Fibroblast of skin of left quadriceps (primary cell): ENCODE measurements at regions not wholly inside any gene's neighbourhood (a gene's known extent, or its start where the extent isn't known, plus 50 kb on each side); places are given as distances from the start of the nearest gene placed in this dataset.

Experiments used
- DNase-seq, 2 experiments: peaks; one replicate each; pipeline ENCODE4 v3.0.0-alpha.2; 2013; ENCODE audit warnings: low read depth in 2 of 2

DNA sequence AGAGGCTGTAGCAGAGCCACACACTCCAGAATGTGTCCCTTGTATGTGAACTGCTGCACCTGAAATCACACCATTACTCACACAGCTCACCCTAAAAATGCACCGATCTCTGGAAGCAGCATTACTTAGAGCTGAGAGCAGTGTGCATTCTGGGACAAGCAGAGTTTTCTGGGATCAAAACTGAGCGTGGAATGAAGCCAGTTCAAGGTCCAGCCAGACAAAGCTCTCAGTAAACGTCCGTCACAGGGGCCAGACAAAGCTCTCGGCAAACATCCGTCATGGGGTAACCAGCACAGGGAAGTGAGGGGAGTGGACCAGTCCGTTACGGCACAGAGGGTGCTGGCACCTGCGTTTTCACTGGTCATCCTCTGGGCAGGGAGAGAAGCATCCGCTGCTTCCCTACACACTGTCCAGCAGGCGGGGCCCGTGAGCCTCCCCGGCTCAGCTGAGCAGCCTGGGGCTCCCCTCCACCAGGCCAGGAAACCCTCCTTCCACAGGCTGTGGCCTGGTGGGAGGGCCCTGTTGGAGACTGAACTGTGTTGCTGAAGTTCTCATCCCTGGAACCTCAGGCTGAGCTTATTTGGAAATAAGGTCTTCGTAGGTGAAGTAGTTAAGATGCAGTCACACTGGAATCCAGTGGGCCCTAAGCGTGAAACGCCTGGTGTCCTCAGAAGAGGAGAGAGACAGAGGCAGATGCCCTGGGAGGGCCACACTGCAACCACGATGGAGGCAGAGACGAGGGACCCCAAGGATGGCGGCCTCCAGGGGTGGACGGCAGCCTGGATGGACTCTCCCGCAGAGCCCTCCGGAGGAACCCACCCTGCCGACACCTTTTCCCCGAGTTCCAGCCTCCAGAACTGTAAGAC lies 883.9 kb downstream of the BRD1 start:
- no peak for DNase-seq

DNA sequence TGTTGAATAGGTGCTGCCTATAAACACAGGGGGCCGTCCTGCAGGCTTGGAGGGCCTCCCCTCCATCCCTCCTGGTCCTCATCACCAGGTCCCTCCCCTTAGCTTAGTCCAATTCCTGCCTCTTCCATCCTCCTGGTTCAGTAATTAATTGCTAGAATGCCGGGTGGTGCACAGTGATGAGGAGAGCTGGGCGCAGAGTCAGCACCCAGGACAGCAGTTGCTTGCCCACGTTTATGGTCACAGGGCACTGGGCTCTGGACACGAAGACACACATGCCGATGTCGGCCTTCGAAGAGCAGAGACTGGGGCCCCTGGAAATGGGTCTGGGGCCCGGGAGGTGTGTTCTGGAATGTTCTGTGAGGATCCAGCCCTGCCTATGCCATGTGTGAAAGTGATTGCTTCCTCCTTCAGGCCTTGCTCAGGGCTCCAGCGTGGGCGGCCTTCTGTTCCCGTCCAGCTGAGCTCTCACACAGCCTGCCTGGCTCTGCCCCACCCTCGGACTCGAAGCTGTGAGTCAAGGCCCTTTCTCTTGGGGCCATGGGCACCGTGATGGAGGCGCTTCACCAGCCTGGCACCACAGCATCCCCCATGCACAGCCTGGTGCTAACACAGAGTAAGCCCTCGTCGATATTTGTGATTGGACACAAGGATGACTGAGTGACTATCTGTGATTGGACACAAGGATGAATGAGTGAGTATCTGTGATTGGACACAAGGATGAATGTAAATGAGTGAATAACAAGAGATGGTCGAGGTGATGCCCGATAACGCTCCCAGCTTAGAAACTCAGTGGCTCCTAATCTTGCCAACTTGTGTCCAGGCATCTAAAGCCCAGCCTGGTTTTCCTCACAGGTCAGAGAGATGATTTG lies 884.7 kb downstream of the BRD1 start:
- DNase-seq, result no peak

DNA sequence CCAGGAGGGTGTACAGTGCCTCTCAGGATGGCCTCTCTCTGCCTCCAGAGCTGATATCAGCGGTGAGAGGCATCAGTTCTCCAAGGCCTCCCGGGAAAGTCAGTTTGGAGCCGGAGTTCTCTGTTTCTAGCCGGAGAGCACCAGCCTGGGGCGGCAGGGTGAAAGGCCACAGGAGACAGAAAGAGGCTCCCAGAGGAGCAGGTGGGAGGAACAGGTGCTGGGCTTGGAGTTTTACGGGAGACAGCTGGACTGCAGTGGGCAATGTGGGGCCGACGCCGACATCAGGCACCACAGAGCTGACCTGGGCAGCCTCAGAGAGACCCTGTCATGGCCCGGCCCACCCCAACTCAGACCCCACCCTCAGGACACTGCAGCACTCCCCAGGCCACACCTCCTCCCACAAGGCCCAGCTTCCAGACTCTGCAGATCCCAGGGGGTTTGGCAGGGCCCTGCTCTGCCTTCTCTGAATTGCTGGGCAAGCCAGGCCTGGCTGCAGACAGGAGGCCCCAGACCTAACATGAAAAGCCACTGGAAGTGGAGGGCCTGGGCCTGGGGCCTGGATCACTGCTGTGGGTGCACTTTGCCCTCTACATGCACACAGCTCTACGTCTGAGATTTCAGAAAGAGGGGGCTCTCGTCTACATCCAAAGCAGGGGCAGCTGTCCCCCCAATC lies 885.6 kb downstream of the BRD1 start:
- DNase-seq, result no peak

DNA sequence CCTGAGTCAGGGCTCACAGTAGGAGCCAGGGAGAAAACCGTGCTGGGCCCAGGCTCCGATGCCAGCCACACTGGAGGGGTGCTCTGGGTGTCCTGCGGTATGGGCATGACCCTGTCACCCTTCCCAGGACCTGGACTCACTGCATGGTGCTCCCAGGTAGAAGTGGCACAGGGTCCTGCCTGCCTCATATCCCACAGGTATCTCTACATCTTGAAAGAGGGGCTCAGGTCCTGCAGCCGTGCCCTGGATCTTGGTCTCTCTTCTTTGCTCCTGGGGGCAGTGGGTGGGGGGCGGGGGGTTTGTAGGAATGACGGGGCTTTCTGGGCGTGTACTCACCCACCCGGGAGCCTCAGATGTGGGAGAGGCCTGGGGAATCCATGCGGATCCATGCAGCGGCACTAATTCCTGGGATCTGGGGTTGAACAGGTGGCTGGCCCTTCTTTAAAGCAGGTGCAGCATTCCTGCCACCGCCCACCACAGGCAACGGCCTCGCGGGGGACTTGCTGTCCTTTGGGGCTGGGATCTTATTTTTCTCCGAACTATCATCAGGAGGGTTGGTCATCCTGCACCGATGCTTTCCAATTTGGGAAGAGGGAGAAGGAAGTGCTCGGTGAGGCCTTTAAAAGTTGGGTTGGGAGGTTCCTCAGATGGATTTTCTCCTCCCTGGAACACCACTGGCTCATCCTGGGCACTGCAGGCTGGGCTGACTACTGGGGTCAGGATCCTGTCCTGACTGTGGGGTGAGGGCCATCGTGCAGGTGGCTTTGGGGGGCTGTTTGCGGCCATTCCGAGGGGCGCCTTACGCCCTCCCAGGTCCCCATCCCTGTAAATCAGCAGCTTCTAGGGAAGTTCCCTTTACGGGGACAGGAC lies 886.4 kb downstream of the BRD1 start:
- no peak for DNase-seq

DNA sequence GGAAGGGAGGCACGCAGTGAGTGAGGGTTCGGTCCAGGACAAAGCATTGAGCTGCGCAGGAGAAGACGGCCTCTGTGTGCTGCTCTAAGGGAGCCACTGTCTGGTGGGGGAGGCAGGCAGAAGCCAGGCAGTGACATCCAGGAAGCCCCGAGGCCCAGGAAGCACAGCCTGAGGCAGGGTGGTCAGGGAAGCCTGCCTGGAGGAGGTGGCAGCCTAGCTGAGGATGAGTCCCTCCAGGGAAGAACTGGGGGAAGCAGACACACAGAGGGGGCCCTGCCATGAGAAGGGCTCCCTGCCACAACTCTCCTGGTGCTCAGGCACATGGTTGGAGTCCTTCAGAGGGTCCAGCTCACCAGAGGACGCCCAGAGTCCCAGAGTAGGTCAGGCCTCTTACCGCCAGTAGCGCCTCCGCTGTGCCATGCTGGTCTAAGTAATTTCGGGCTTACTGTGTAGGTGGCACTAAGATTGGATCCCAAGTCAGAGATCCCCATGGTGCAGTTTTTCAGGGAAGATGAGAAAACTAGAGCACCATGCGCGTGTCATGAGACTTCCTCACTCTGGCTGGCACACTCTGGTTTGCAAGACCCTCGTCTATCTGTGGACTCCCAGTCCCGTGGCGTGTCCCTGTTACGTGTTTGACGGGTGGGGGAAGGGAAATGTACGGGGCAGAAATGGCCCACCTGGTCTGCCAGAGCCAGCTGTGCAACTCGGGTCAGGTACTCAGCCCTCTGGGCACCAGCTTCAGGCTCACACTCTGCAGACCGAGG lies 887.2 kb downstream of the BRD1 start:
- DNase-seq, result no peak

DNA sequence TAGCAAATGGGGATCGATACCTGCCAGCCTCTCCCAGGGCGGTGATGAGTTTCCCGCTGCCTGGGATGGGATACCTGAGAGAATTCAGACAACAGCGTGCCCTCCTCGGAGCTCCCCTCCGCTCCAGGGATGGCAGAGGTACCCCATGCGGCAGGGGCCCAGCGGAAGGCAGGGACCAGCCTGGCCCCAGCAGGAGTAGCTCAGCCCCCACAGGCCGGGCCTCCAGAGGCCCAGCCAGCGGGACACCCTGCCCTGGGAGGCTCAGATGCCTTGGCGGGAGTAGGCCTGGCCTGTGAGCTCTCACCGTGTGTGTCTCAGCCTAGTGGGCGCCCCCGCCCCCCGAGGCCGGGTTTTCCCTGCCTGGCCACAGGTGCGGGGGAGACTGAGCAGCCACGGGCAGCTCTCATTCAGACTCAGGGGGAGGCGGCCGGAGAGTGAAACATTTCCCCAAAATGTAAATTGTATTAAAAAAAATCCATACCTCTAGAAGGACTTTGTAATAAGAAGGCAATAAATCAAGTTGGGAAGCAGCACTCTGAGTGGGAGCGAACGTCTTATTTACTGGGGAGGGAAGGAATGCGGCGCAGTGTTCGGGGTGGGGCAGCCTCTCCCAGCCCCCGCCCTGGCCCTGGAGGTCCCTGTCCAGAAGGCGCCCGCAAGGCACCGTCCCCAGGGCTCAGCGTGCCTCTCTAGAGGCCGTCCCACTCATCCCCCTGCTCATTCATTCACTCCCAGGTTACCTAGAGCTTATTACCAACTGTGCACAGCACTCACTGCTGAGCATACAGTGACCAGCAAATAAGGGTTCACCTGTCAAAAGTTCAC lies 888.0 kb downstream of the BRD1 start:
- no peak for DNase-seq

DNA sequence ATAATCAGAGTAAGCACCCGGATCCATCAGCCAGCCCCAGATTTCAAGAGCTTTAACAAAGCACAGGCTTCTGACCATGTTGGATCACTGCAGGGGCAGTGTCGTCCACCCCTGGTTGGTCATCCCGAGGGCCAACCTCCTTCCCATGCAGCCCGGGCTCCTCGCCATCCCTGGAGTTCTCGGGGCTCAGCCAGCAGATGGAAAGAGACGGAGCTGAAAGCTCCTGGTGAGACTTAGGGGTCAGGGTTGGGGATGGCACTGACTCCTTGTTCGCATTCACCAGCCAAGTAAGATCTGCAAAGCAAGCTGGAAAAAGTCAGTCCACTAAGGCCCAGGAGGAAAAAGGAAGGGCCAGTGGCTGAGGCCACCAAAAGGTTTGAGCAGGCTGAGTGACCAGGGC lies 888.9 kb downstream of the BRD1 start:
- no peak for DNase-seq

DNA sequence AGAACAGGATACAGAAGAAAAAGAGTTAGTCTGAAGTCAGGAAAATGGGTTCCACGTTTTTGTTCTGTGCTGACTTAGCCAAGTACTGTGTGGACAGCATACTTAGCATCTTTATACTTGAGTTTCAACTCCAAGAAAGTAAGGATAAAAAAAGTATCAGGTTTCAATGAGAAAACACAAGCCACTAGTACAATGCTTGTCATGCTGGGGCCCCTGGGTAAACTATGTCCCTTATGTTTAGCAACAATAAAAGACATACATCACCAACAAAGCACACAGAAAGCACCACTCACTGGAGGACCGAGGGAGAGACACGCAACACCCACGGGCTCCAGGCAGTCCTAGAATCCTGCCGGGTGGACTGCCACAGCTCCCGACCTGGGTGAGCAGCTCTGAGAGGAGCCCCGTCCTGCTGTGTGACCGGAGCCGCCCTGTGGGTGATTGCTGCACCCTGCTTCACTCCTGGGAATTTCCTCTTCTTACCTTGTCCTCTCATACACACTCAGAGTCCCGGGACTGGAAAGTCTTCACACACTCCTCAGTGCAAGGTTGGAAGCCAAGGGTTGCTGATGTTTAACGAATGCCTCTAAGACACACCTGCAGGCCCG lies 890.5 kb downstream of the BRD1 start:
- no peak for DNase-seq

DNA sequence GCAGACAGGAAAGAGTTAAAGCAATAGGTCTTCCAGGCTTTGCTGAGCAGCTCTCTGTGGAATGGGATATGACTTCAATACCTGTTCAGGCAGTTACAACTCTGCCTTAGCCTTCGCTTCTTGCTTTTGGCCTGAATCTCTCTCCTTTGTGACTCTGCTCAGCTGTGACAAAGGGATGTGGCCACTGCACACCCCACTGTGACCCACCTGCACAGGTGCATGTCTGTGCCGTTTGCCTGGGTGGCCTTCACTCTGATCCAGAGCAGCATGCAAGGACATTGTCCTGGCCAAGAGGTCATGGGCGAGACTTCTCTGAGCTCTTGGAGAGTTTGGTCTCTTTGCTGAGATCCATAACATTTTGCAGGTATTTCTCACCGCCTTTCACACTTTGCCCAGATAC lies 891.3 kb downstream of the BRD1 start:
- DNase-seq, result no peak

DNA sequence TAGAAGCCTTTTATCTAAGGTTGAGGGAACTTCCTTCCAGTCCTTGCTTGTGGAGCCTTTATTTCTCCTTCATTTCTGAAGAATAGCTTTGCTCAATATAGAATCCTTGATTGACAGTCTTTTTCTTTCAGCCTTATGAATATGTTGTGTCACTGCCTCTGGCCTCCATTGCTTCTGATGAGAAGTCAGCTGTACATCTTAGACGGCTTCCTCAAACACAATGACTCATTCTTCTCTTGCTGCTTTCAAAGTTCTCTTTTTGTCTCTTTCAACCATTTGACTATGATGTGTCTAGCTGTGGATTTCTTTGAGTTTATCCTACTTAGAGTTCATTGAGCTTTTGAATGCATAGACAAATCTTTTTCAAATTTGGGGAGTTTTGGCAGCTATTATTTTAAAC lies 893.2 kb downstream of the BRD1 start:
- no peak for DNase-seq

DNA sequence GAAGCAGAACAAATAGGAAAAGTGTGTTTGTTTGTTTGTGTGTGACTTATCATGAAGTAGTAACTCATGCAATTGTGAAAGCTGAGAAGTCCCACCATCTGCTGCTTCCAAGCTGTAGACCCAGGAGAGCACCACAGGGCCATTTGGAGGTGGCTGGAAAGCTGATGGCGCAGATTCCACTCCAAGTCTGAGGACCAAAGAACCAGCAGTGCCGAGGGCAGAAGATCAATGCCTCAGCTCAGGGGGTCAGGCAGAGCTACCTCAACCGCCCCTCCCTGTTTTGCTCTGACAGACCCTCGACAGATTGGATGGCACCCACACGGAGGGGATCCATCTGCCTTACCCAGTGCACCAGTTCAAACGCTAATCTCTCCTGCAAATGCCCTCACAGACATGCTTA lies 896.2 kb downstream of the BRD1 start:
- DNase-seq, result no peak

DNA sequence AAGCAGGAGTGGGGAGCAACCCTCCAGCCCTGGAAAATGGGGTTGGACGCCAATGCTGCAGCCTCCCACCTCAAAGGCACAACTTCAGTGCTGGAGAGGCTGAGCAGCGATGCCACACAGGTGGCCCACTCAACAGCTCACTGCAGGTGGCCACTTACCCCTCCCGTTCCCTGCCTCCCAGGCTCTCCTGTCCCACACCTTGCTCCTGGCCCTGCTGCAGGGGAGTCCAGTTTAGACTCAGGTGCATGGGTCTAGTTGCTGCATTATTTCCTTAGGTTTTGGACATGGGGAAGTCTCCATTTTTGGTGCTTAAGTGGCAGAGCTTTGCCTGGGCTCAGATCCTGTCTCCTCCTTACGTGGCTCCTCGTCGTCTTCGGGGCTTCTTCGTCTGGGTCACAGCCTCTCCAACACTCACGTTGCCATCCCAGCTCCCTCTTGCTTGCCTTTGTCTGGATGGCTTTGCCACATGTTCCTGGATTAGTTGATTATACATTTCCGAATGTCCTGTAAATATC lies 898.3 kb downstream of the BRD1 start:
- no peak for DNase-seq

DNA sequence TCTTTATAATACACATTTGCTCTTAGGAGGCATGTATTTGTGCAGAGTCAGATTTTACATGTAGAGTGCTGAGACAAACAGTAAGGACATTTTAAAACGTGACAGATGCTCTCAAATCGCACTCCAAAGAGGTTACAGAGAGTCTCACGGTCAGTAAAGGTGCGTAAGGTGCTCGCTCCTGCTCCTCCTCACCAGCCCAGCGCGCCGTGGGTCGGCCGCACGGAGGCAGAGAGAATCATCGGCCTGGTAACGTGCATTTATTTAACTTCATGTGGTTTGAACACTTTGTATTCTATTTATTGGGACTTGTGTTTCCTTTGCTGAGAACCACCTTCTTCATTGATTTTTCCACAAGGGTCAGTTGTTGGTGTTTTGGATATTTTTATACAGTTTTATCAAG lies 900.1 kb downstream of the BRD1 start:
- DNase-seq, result no peak

DNA sequence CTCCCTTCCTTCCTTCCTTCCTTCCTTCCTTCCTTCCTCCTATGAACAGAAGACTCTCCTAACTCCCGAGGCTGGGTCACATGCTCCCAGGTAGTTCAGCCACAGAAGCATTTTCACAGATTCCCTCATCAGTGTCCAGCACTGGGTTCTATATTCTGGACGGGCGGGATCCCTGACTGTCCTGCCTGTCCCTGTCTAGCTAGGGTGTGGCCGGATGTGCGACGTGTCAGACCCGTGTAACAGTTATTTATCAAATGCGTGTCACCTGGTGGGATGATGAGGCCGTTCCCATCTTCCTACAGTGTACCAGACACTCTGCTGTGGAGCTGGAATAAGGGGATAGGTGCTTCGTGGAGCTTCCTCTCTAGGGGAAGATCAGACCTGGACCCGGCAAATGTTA lies 901.0 kb downstream of the BRD1 start:
- DNase-seq, result no peak

DNA sequence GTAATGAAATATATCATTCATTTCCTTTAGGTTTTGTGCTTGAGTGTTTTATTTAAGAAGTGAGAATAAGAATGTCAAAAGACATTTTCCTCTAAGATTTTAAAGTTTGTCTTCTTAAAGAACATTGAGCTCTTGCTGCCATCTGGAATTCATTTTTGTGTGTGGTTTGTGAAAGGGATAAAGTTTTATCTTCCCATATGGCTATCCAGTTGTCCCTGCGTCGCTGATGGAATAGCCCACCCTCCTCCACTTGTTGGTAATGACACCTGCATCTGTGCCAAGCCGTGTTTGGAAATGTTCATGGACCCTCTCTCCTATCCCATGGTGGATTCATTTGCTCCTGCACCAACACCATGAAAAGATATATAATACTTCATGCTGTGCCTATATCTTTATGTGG lies 901.5 kb downstream of the BRD1 start:
- no peak for DNase-seq

DNA sequence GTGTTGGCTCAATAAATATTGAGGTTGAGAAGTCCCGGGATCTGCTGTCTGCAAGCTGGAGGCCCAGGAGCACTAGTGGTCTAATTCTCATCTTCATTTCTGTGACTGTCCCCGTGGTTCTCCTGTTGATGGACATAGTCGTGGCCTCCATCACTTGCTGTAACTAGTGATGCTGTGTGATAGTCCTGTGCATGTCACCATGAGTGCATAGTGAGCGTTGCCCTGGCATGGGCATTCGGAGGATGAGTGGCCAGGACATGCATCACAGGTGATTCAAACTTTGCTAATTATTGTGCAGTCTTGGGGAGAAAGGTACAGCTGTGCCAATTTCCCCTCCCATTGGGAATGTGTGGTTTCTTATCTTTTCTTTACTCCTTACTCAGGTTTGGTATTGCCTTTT lies 902.2 kb downstream of the BRD1 start:
- DNase-seq, result no peak

DNA sequence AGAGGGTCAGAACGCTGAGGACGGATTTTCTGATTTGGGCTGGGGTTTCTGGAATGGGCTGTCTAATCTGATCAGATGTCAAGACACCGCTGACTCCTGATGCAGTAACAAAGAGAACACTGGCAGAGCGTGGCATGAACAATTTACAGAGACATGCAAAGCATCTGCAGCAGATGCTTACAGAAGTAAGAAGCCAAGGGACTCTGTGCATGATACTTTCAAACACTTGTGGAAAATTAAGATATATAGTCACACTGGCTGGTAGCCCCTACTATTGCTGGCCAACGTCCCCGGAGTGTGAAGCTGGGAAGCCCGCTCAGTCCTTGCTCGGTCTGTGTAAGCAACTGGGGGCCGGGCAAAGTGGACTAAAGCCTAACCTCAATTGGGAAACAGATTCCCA lies 903.7 kb downstream of the BRD1 start:
- DNase-seq, result no peak

DNA sequence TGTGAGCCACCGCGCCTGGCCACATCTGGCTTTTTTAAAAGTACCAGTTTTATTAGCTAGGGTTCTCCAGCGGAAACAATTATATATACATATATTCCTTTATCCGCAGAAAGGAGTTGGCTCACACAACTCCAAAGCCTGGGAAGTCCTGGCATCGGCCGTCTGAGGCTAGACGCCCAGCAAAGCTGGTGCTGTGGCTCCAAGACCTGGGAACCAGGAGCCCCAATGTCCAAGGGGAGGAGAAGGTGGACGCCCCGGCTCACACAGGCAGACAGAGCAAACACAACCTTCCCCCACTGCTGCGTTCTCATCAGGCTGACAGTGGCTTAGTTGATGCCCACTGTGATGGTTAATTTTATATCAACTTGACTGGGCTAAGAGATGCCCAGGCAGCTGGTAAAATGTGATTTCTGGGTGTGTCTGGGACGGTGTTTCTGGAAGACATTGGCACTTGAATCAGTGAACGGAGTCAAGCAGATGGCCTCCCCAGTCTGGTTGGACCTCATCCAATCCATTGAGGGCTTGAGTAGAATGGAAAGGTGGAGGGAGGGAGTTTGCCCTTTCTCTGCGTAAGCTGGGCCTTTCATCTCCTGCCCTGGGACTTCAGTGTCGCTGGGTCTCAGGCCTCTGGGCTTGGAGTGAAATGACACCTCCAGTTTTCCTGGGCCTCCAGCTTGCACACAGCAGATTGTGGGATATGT lies 904.4 kb downstream of the BRD1 start:
- no peak for DNase-seq
